Activated naive CD4-positive, alpha-beta T cell treated with anti-CD3 and anti-CD28 coated beads, Interleukin-2, amount 50 U/mL, for 24 hours (primary cell): ENCODE measurements at regions not wholly inside any gene's neighbourhood (a gene's known extent, or its start where the extent isn't known, plus 50 kb on each side); places are given as distances from the start of the nearest gene placed in this dataset.

Experiments used
- H3K27ac Mint-ChIP-seq: one replicate; pipeline ENCODE4 v1.8.0; 2021; ENCODE audit warnings: mild to moderate bottlenecking, mixed read lengths
- H3K27me3 Mint-ChIP-seq: one replicate; pipeline ENCODE4 v1.8.0; 2021; ENCODE audit warnings: mixed read lengths
- H3K36me3 Mint-ChIP-seq: one replicate; pipeline ENCODE4 v1.8.0; 2021; ENCODE audit warnings: mixed read lengths
- H3K4me1 Mint-ChIP-seq: one replicate; pipeline ENCODE4 v1.8.0; 2021; ENCODE audit warnings: mixed read lengths
- H3K4me3 Mint-ChIP-seq: one replicate; pipeline ENCODE4 v1.8.0; 2021; ENCODE audit warnings: mild to moderate bottlenecking, mixed read lengths
- H3K9me3 Mint-ChIP-seq: one replicate; pipeline ENCODE4 v1.8.0; 2021; ENCODE audit warnings: mixed read lengths

- peaks cover 2% of the 10 kb centered on the region for H3K36me3 Mint-ChIP-seq
- peaks cover 4% of the 10 kb centered on the region for H3K9me3 Mint-ChIP-seq
- peaks cover 3% of the 10 kb centered on the region for H3K27me3 Mint-ChIP-seq
- peaks cover 24% of the 10 kb centered on the region for H3K4me1 Mint-ChIP-seq
- no peak overlapping the region for H3K4me3 Mint-ChIP-seq
- no peak overlapping the region for H3K27ac Mint-ChIP-seq
These were observed 495.8 kb downstream of the NTRK3 start for GRCh38 chr15:87760547-87761314.

- Mint-ChIP-seq H3K36me3 (peaks cover 2% of the 10 kb centered on the region), H3K9me3 (peaks cover 4% of the 10 kb centered on the region), H3K4me3 (no peak overlapping the region), H3K27ac (no peak overlapping the region), H3K27me3 (peaks cover 3% of the 10 kb centered on the region), H3K4me1 (peaks cover 24% of the 10 kb centered on the region)
These were observed 497.6 kb downstream of the NTRK3 start for GRCh38 chr15:87758794-87759418.

- H3K4me3 Mint-ChIP-seq: no peak overlapping the region
These were observed 499.5 kb downstream of the NTRK3 start for GRCh38 chr15:87757084-87757483.

DNA sequence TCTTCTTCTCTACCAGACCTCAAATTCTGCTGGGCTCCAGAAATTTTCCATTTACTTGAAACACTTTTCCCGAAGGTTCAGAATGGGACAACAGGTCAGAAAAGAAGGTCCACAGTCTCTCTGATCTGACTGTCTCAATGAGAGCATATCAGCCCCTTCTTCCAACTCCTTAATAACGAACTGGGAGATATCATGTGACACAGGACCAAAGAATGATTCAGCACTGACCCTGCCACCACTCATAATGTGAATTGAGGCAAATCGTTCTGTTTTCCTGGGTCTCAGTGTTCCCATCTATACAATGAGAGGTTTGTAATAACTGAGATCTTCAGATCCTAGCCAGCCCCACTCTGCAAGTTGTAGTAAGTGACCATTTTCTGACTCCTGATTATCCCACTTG, 500.5 kb downstream of the NTRK3 start:
- Mint-ChIP-seq H3K27me3 (peaks cover 3% of the 10 kb centered on the region), H3K4me3 (no peak overlapping the region), H3K27ac (no peak overlapping the region), H3K36me3 (peaks cover 2% of the 10 kb centered on the region), H3K9me3 (no peaks in the 10 kb centered on the region), H3K4me1 (peaks cover 4% of the 10 kb centered on the region)

More at GRCh38 chr15:87757084-87757483, 499.5 kb downstream of the NTRK3 start:
- no peak overlapping the region for H3K27ac Mint-ChIP-seq
- peaks cover 3% of the 10 kb centered on the region for H3K27me3 Mint-ChIP-seq
- peaks cover 14% of the 10 kb centered on the region for H3K4me1 Mint-ChIP-seq
- H3K36me3 Mint-ChIP-seq: peaks cover 2% of the 10 kb centered on the region
- H3K9me3 Mint-ChIP-seq: peaks cover 4% of the 10 kb centered on the region

DNA sequence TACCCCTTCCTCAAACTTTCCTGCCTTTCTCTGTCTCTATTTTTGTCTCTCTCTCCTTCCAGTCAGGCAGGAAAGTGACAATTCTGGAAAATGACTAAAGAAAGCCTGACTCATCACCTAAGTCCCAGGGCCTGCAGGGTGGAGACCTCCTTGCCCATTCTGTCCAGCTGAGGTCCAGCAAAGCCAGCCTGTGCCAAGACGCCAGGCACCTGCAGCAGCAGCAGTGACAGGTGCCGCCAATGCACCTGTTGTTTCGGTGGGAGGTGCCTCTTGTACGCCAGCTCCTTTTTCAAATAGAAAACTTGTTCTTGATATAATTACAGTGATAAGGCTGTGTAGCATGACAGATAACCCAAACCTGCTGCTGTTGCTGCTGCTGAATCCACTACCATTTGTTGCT, 501.3 kb downstream of the NTRK3 start:
- peaks cover 2% of the 10 kb centered on the region for H3K36me3 Mint-ChIP-seq
- no peak overlapping the region for H3K4me3 Mint-ChIP-seq
- peaks cover 3% of the 10 kb centered on the region for H3K27me3 Mint-ChIP-seq
- H3K4me1 Mint-ChIP-seq: peaks cover 4% of the 10 kb centered on the region
- no peaks in the 10 kb centered on the region for H3K9me3 Mint-ChIP-seq
- H3K27ac Mint-ChIP-seq: no peak overlapping the region

GRCh38 chr15:87753539-87753938, 503.0 kb downstream of the NTRK3 start:
- Mint-ChIP-seq H3K36me3 (peaks cover 2% of the 10 kb centered on the region), H3K9me3 (no peaks in the 10 kb centered on the region), H3K4me1 (peaks cover 4% of the 10 kb centered on the region), H3K27ac (no peak overlapping the region), H3K27me3 (peaks cover 3% of the 10 kb centered on the region), H3K4me3 (no peak overlapping the region)

DNA sequence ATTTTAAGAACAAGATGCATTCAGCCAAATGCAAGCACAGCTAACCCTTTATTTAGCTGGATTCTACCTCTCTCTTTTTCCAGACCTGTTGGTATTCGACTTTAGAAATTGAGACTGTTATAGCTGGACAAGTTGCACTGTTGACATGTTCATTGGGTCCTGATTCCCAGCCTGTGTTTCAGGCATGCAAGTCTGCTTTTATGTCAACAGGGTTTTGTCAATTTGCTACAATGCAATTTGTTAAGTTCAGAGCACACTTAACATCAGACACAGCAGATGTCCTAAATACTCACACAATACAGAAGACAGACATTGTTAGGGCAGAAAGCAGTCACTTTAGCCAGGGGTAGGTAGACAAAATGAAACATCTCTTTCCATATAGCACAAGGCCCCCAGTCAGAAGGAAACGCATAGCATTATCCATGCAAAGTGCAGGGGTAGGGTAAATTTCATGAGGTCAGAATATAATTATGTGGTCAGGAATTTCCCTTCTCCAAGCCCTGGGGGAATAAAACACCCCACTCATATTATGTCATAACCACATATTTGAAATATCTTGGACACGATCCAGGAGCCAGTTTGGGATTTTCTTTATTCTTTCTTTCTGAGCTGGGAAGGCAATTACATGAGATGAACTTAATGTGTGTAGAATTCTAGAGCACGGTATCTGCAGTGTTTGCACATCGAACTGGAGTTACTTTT, 504.1 kb downstream of the NTRK3 start:
- no peak overlapping the region for H3K27ac Mint-ChIP-seq
- H3K4me1 Mint-ChIP-seq: peaks cover 4% of the 10 kb centered on the region
- peaks cover 3% of the 10 kb centered on the region for H3K27me3 Mint-ChIP-seq
- peaks cover 2% of the 10 kb centered on the region for H3K36me3 Mint-ChIP-seq
- no peaks in the 10 kb centered on the region for H3K9me3 Mint-ChIP-seq
- no peak overlapping the region for H3K4me3 Mint-ChIP-seq

DNA sequence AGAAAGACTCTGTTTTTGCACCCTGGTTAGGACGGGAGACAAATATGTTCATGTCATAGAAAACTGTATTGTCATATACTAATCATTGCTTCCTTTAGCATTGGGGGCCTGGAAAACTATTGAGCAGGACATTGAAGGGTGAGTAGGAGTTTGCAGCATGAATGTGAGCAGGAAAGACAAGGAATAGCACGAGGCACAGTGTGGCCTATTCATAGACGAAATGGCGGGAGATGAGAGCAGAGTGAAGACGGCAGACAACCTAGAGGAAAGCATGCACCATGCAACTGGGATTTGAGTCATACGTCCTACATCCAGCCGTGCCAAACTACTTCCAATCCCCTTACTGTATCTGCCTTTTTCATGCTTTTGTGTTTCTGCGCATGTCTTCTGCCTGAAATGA, 508.1 kb downstream of the NTRK3 start:
- Mint-ChIP-seq H3K27ac (no peak overlapping the region), H3K4me1 (peaks cover 4% of the 10 kb centered on the region), H3K36me3 (no peaks in the 10 kb centered on the region), H3K9me3 (no peaks in the 10 kb centered on the region), H3K4me3 (no peak overlapping the region), H3K27me3 (no peaks in the 10 kb centered on the region)

DNA sequence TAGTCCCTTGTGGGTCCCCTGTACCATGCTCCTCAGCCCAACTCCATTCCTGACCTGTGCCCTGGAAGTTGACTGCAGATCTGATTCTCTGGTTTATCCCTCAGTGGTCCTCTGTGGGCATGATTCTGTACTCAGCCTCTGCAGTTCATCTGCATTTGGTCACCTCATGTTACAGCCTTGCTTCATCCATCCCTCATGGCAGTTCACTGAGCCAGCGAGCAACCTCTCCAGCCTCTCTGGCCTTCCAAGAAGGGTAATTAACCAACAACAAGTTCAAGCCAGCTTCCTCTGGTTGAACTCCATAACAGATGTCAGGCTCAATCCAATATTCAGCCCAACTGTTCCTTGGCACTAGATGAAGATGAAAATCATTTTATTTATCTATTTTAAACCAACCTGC, 509.5 kb downstream of the NTRK3 start:
- peaks cover 4% of the 10 kb centered on the region for H3K4me1 Mint-ChIP-seq
- no peaks in the 10 kb centered on the region for H3K9me3 Mint-ChIP-seq
- no peaks in the 10 kb centered on the region for H3K36me3 Mint-ChIP-seq
- no peaks in the 10 kb centered on the region for H3K27me3 Mint-ChIP-seq
- no peak overlapping the region for H3K27ac Mint-ChIP-seq
- H3K4me3 Mint-ChIP-seq: no peak overlapping the region

DNA sequence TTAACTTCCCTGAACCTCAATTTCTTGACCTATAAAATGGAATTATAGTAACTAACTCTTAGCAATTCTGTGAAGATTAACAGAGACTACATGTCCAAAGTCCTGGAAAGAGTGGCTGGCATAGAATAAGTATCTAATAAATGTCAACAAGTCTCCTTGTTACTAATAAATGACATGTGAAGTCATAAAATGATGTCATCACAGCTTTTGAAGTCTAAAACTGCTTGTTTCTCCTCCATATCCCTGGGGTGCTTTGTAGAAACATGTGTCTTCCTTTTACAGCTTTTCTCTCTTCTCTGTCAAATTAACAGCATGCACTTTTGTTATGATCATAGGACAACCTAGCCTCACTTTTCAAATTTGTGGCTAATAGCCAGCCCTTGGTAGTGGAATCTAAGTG, 510.2 kb downstream of the NTRK3 start:
- H3K36me3 Mint-ChIP-seq: no peaks in the 10 kb centered on the region
- no peaks in the 10 kb centered on the region for H3K27me3 Mint-ChIP-seq
- no peaks in the 10 kb centered on the region for H3K9me3 Mint-ChIP-seq
- no peak overlapping the region for H3K27ac Mint-ChIP-seq
- H3K4me1 Mint-ChIP-seq: peaks cover 5% of the 10 kb centered on the region
- H3K4me3 Mint-ChIP-seq: no peak overlapping the region

DNA sequence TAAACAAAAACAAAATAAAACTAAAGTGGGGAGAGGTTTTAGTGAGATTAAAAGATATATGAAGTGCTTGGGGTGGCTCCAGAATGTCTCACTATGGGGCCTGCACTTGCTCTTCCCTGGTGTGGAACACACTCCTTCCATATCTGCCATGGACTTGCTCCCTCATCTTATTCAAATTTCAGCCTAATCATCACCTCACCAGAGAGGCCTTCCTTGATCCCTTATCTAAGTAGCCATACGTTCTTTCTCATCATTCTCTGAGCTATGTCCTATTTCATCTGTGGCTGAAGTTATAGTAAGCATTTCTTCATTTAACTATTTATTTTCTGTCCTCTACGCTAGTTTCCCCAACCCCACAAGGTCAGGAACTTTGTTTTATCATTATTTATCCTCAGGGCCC, 511.7 kb downstream of the NTRK3 start:
- peaks cover 5% of the 10 kb centered on the region for H3K4me1 Mint-ChIP-seq
- no peak overlapping the region for H3K4me3 Mint-ChIP-seq
- no peaks in the 10 kb centered on the region for H3K9me3 Mint-ChIP-seq
- H3K27me3 Mint-ChIP-seq: no peaks in the 10 kb centered on the region
- H3K27ac Mint-ChIP-seq: no peak overlapping the region
- H3K36me3 Mint-ChIP-seq: no peaks in the 10 kb centered on the region

- Mint-ChIP-seq H3K36me3 (no peaks in the 10 kb centered on the region), H3K27me3 (no peaks in the 10 kb centered on the region), H3K4me3 (no peak overlapping the region), H3K4me1 (peaks cover 5% of the 10 kb centered on the region), H3K9me3 (no peaks in the 10 kb centered on the region), H3K27ac (no peak overlapping the region)
These were observed 513.0 kb downstream of the NTRK3 start for GRCh38 chr15:87743562-87743961.

- no peak overlapping the region for H3K27ac Mint-ChIP-seq
- H3K36me3 Mint-ChIP-seq: no peaks in the 10 kb centered on the region
- H3K4me1 Mint-ChIP-seq: peaks cover 18% of the 10 kb centered on the region
- no peaks in the 10 kb centered on the region for H3K9me3 Mint-ChIP-seq
- H3K27me3 Mint-ChIP-seq: no peaks in the 10 kb centered on the region
- no peak overlapping the region for H3K4me3 Mint-ChIP-seq
These were observed 515.2 kb downstream of the NTRK3 start for GRCh38 chr15:87741350-87741749.

DNA sequence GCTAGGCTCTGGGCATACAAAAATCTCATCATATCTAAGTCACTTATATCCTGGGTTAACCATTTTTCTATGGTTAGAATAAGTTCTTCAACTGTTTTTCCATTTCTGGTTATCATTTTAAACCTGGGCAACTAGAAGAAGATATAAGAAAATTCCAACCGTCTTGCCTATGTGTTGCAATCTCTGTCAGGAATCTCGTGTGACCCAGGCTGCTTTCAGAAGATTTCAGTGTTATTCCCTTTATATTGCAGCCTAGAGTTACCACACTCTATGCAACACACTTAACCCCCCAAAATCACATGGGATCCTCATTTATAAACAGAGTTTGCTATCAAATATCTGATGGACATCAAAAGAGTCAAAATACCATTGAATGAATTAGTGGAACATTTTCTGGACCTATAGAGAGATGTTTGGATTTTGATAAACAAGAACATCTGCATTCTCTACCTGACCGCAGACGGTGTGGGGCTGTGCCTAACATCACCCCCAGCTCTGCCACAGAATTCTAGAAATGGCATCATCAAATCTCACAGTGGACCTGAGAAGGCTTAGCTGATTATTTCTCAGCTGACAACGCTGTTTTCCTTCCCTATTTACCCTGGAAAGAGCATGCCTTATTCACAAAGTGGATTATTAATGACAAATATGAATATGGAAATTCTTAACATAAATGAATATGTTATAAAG, 515.7 kb downstream of the NTRK3 start:
- Mint-ChIP-seq H3K27me3 (no peaks in the 10 kb centered on the region), H3K36me3 (no peaks in the 10 kb centered on the region), H3K9me3 (no peaks in the 10 kb centered on the region), H3K4me3 (no peak overlapping the region), H3K4me1 (peaks cover 23% of the 10 kb centered on the region), H3K27ac (no peak overlapping the region)

DNA sequence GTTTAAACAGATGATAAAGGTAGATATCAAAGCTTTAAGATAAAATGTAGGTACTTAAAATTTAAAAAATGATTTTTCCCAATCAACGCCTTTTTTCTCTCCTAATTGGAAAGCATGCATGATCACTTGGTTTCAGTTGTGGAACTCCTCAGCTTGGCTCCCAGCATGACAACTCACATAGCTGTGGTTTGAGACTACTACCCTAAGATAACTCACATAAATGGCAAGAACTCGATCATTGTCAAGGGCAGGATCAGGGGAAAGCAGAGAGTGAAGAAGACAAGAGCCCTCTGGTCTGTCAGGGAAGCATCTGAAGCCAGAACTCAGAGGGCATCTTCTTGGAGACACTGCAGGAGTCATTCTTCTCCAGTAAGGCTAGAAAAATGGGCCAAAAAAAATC, 516.7 kb downstream of the NTRK3 start:
- no peaks in the 10 kb centered on the region for H3K9me3 Mint-ChIP-seq
- H3K36me3 Mint-ChIP-seq: no peaks in the 10 kb centered on the region
- H3K27me3 Mint-ChIP-seq: no peaks in the 10 kb centered on the region
- peaks cover 31% of the 10 kb centered on the region for H3K4me1 Mint-ChIP-seq
- H3K27ac Mint-ChIP-seq: no peak overlapping the region
- H3K4me3 Mint-ChIP-seq: no peak overlapping the region

GRCh38 chr15:87739081-87739480, 517.5 kb downstream of the NTRK3 start:
- H3K27me3 Mint-ChIP-seq: no peaks in the 10 kb centered on the region
- no peak overlapping the region for H3K4me3 Mint-ChIP-seq
- peaks cover 32% of the 10 kb centered on the region for H3K4me1 Mint-ChIP-seq
- no peak overlapping the region for H3K27ac Mint-ChIP-seq
- H3K36me3 Mint-ChIP-seq: no peaks in the 10 kb centered on the region
- no peaks in the 10 kb centered on the region for H3K9me3 Mint-ChIP-seq
